ENCODE measurements at regions not wholly inside any gene's neighbourhood (a gene's known extent, or its start where the extent isn't known, plus 50 kb on each side); places are given as distances from the start of the nearest gene placed in this dataset.

- 41% methylated on average over 5 of the region's 6 CpGs for WGBS (ENCODE audit: missing lambda C conversion rate)
- Histone ChIP-seq H3K4me2 (no peak overlapping the region), H3K4me3 (no peak overlapping the region), H3K9me3 (no peaks in the 10 kb centered on the region), H3K4me1 (no peaks in the 10 kb centered on the region), H3K27ac (no peak overlapping the region)
- CTCF ChIA-PET = no interaction called here
- POLR2A ChIA-PET = no interaction called here
- FAIRE-seq (no peak), DNase-seq (ENCODE audit: low read depth in 1 of 2, low spot score in 1 of 2) (peak in 1 of 2 experiments; percentile 0), ATAC-seq (no peak)
- no peak for TF ChIP-seq MYC (IDR thresholded peaks at IDR 0.05; ENCODE audit: borderline replicate concordance, low read length)
- TF ChIP-seq HEYL (CRISPR knock-in tag; IDR thresholded peaks at IDR 0.05) = no peak
- no peak for TF ChIP-seq NFE2L2 (conservative IDR thresholded peaks at IDR 0.05; ENCODE audit: low read length)
Measured at GRCh38 chr3:68620211-68620610, 312.1 kb downstream of the TAFA4 start.

- H3K4me2 ChIP-seq = no peak overlapping the region
- FAIRE-seq (no peak), DNase-seq (ENCODE audit: low read depth in 1 of 2, low spot score in 1 of 2) (no peak), ATAC-seq (no peak)
- H3K9me3 ChIP-seq = no peaks in the 10 kb centered on the region
- H3K4me1 ChIP-seq = no peaks in the 10 kb centered on the region
- ChIA-PET POLR2A (no interaction called here), CTCF (no interaction called here)
- WGBS (ENCODE audit: missing lambda C conversion rate) = 18% methylated on average over 6 of the region's 6 CpGs
- H3K27ac ChIP-seq = no peak overlapping the region
- TF ChIP-seq MAFK (IDR thresholded peaks at IDR 0.05; ENCODE audit: partially characterized antibody) = peak; percentile 58
- TF ChIP-seq PHF8 (IDR thresholded peaks at IDR 0.05; ENCODE audit: borderline replicate concordance, low read depth) = no peak
- no peak overlapping the region for H3K4me3 ChIP-seq
Measured at GRCh38 chr3:68614087-68614486, 318.3 kb downstream of the TAFA4 start.

- no peak overlapping the region for H3K4me3 ChIP-seq
- no peak for FAIRE-seq
- no peaks in the 10 kb centered on the region for H3K4me1 ChIP-seq
- CTCF ChIA-PET = interaction anchor here (0.7 kb wide), 1 partner anchor 77 kb away, joined by 3 read pairs; no protein-coding TSS in a partner anchor
- H3K4me2 ChIP-seq = no peak overlapping the region
- no peak overlapping the region for H3K27ac ChIP-seq
- no CpG with 5 or more reads among the region's 2 CpGs for WGBS (ENCODE audit: missing lambda C conversion rate)
- TF ChIP-seq ZC3H11A (IDR thresholded peaks at IDR 0.05) (no peak), FOXS1 (CRISPR knock-in tag; IDR thresholded peaks at IDR 0.05) (no peak), EP300 (IDR thresholded peaks at IDR 0.05) (no peak), CBX8 (IDR thresholded peaks at IDR 0.05) (no peak), POLR2A (IDR thresholded peaks at IDR 0.05; ENCODE audit: low read length) (no peak), ESRRA (IDR thresholded peaks at IDR 0.05; ENCODE audit: borderline replicate concordance, low read length) (no peak), PHF8 (IDR thresholded peaks at IDR 0.05; ENCODE audit: borderline replicate concordance, low read depth) (no peak), PBX3 (IDR thresholded peaks at IDR 0.05) (no peak)
- no peak for ATAC-seq
- DNase-seq (ENCODE audit: low read depth in 1 of 2, low spot score in 1 of 2) = no peak
- POLR2A ChIA-PET = no interaction called here
- no peaks in the 10 kb centered on the region for H3K9me3 ChIP-seq
Measured at GRCh38 chr3:68571321-68571720, 361.0 kb downstream of the TAFA4 start.

GRCh38 chr3:68560728-68561127, 371.6 kb downstream of the TAFA4 start:
- no peak overlapping the region for H3K4me2 ChIP-seq
- ATAC-seq (no peak), DNase-seq (ENCODE audit: low read depth in 1 of 2, low spot score in 1 of 2) (no peak)

More at GRCh38 chr3:68560728-68561127, 371.6 kb downstream of the TAFA4 start:
- POLR2A ChIA-PET = no interaction called here
- no peak for FAIRE-seq
- no peak for TF ChIP-seq POLR2AphosphoS2 (conservative IDR thresholded peaks at IDR 0.05; ENCODE audit: low read length)
- no peak for TF ChIP-seq SMC3 (IDR thresholded peaks at IDR 0.05)
- TF ChIP-seq, protein P1, sequence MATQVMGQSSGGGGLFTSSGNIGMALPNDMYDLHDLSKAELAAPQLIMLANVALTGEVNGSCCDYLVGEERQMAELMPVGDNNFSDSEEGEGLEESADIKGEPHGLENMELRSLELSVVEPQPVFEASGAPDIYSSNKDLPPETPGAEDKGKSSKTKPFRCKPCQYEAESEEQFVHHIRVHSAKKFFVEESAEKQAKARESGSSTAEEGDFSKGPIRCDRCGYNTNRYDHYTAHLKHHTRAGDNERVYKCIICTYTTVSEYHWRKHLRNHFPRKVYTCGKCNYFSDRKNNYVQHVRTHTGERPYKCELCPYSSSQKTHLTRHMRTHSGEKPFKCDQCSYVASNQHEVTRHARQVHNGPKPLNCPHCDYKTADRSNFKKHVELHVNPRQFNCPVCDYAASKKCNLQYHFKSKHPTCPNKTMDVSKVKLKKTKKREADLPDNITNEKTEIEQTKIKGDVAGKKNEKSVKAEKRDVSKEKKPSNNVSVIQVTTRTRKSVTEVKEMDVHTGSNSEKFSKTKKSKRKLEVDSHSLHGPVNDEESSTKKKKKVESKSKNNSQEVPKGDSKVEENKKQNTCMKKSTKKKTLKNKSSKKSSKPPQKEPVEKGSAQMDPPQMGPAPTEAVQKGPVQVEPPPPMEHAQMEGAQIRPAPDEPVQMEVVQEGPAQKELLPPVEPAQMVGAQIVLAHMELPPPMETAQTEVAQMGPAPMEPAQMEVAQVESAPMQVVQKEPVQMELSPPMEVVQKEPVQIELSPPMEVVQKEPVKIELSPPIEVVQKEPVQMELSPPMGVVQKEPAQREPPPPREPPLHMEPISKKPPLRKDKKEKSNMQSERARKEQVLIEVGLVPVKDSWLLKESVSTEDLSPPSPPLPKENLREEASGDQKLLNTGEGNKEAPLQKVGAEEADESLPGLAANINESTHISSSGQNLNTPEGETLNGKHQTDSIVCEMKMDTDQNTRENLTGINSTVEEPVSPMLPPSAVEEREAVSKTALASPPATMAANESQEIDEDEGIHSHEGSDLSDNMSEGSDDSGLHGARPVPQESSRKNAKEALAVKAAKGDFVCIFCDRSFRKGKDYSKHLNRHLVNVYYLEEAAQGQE (IDR thresholded peaks at IDR 0.05) = no peak
- no peak for TF ChIP-seq PBX3 (IDR thresholded peaks at IDR 0.05)
- TF ChIP-seq HEYL (CRISPR knock-in tag; IDR thresholded peaks at IDR 0.05) = no peak
- TF ChIP-seq, protein P2, sequence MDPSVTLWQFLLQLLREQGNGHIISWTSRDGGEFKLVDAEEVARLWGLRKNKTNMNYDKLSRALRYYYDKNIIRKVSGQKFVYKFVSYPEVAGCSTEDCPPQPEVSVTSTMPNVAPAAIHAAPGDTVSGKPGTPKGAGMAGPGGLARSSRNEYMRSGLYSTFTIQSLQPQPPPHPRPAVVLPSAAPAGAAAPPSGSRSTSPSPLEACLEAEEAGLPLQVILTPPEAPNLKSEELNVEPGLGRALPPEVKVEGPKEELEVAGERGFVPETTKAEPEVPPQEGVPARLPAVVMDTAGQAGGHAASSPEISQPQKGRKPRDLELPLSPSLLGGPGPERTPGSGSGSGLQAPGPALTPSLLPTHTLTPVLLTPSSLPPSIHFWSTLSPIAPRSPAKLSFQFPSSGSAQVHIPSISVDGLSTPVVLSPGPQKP (IDR thresholded peaks at IDR 0.05; ENCODE audit: low read depth, low read length) = no peak
- TF ChIP-seq MYC (IDR thresholded peaks at IDR 0.05; ENCODE audit: borderline replicate concordance, low read length) = no peak
- no peak for TF ChIP-seq NPAS2 (CRISPR knock-in tag; IDR thresholded peaks at IDR 0.05; ENCODE audit: borderline replicate concordance)
- no peak for TF ChIP-seq FOXS1 (CRISPR knock-in tag; IDR thresholded peaks at IDR 0.05)
- no peak for TF ChIP-seq RAD21 (conservative IDR thresholded peaks at IDR 0.05 in 1 of 2, IDR thresholded peaks at IDR 0.05 in 1 of 2)
- no peak for TF ChIP-seq KDM1A (IDR thresholded peaks at IDR 0.05; ENCODE audit: low read depth)
- TF ChIP-seq, protein P3, sequence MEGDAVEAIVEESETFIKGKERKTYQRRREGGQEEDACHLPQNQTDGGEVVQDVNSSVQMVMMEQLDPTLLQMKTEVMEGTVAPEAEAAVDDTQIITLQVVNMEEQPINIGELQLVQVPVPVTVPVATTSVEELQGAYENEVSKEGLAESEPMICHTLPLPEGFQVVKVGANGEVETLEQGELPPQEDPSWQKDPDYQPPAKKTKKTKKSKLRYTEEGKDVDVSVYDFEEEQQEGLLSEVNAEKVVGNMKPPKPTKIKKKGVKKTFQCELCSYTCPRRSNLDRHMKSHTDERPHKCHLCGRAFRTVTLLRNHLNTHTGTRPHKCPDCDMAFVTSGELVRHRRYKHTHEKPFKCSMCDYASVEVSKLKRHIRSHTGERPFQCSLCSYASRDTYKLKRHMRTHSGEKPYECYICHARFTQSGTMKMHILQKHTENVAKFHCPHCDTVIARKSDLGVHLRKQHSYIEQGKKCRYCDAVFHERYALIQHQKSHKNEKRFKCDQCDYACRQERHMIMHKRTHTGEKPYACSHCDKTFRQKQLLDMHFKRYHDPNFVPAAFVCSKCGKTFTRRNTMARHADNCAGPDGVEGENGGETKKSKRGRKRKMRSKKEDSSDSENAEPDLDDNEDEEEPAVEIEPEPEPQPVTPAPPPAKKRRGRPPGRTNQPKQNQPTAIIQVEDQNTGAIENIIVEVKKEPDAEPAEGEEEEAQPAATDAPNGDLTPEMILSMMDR (IDR thresholded peaks at IDR 0.05) = no peak
- no peak for TF ChIP-seq MAZ (IDR thresholded peaks at IDR 0.05; ENCODE audit: borderline replicate concordance, low read depth, low read length)
- 0% methylated on average over 2 of the region's 2 CpGs for WGBS (ENCODE audit: missing lambda C conversion rate)
- CTCF ChIA-PET = no interaction called here
- H3K27ac ChIP-seq = no peak overlapping the region
- H3K9me3 ChIP-seq = no peaks in the 10 kb centered on the region
- no peaks in the 10 kb centered on the region for H3K4me1 ChIP-seq
- H3K4me3 ChIP-seq = no peak overlapping the region

Measured in A549 (cell line).